Calu3 (cell line): ENCODE measurements at regions not wholly inside any gene's neighbourhood (a gene's known extent, or its start where the extent isn't known, plus 50 kb on each side); places are given as distances from the start of the nearest gene placed in this dataset.

Experiments
- BruUV-seq: library from RNA; stranded (reverse); fragments of 400-500 nt; replicated peaks from 2 replicates; lab custom pipeline; 2021; lab: Mats Ljungman, UMichigan
- CTCF ChIA-PET: fragments of 300-600 bp; sonication (Branson Sonifier 250); formaldehyde crosslinking; loops from one replicate; lab custom pipeline; 2022; ENCODE audit warnings: antibody characterized with exemption; lab: Charles Lee
- DNase-seq: peaks from one replicate; pipeline ENCODE4 v3.0.0; 2022
- H3K27ac Mint-ChIP-seq: one replicate; pipeline ENCODE4 v1.8.0; 2022; ENCODE audit warnings: mixed read lengths; ENCODE audit not compliant: unreplicated experiment
- H3K27me3 Mint-ChIP-seq: one replicate; pipeline ENCODE4 v1.8.0; 2022; ENCODE audit warnings: mixed read lengths; ENCODE audit not compliant: unreplicated experiment
- H3K36me3 Mint-ChIP-seq: one replicate; pipeline ENCODE4 v1.8.0; 2022; ENCODE audit warnings: mild to moderate bottlenecking, moderate library complexity, mixed read lengths; ENCODE audit not compliant: insufficient read depth, unreplicated experiment
- H3K4me1 Mint-ChIP-seq: one replicate; pipeline ENCODE4 v1.8.0; 2022; ENCODE audit warnings: mild to moderate bottlenecking, low read depth, mixed read lengths; ENCODE audit not compliant: unreplicated experiment
- H3K4me3 Mint-ChIP-seq: one replicate; pipeline ENCODE4 v1.8.0; 2022; ENCODE audit warnings: mild to moderate bottlenecking, low read depth, moderate library complexity, mixed read lengths; ENCODE audit not compliant: unreplicated experiment
- H3K9me3 Mint-ChIP-seq: one replicate; pipeline ENCODE4 v1.8.0; 2022; ENCODE audit warnings: low read depth, mixed read lengths; ENCODE audit not compliant: unreplicated experiment
- intact Hi-C: fragments of 100-400 bp; cut with micrococcal nuclease; formaldehyde crosslinking; loops from one replicate; pipeline ENCODE4 v1.10.0; 2022; ENCODE audit not compliant: unreplicated experiment
- TF ChIP-seq, protein P1 (sequence below): fragments of 200-600 bp; IDR thresholded peaks from one replicate; pipeline ENCODE4 v1.8.0; 2022; ENCODE audit warnings: antibody characterized with exemption; ENCODE audit not compliant: unreplicated experiment

DNA sequence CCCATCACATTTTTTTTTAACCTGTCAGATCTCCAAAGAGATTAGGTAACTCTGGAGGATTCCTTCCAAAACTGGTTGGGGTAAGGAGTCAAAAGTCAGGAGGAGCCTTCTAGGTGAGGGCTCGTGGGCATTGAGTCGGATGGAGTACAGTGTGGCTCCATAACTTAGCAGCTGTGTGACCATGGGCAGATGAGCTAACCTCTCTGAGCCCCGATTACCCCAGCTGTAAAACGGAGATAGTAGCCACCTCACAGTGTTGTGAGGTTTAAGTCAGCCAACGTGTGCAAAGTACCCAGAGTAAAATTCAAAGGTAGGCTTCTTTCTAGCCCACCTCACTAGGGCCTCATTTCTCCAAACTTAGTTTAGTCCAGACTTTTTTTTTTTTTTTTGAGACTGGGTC, 151.5 kb downstream of the CD24 start:
- Mint-ChIP-seq H3K36me3 (no peaks in the 10 kb centered on the region), H3K4me1 (peaks cover 31% of the 10 kb centered on the region), H3K27ac (no peak overlapping the region), H3K9me3 (peaks cover 2% of the 10 kb centered on the region), H3K27me3 (no peaks in the 10 kb centered on the region), H3K4me3 (no peak overlapping the region)
- TF ChIP-seq, protein P1, sequence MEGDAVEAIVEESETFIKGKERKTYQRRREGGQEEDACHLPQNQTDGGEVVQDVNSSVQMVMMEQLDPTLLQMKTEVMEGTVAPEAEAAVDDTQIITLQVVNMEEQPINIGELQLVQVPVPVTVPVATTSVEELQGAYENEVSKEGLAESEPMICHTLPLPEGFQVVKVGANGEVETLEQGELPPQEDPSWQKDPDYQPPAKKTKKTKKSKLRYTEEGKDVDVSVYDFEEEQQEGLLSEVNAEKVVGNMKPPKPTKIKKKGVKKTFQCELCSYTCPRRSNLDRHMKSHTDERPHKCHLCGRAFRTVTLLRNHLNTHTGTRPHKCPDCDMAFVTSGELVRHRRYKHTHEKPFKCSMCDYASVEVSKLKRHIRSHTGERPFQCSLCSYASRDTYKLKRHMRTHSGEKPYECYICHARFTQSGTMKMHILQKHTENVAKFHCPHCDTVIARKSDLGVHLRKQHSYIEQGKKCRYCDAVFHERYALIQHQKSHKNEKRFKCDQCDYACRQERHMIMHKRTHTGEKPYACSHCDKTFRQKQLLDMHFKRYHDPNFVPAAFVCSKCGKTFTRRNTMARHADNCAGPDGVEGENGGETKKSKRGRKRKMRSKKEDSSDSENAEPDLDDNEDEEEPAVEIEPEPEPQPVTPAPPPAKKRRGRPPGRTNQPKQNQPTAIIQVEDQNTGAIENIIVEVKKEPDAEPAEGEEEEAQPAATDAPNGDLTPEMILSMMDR: no peak
- intact Hi-C loops: no loop called here
- CTCF ChIA-PET: interaction anchor here (0.7 kb wide), 1 partner anchor 962 kb away, joined by 4 read pairs; no protein-coding TSS in a partner anchor
- DNase-seq: no peak
- no TSS peak for BruUV-seq

DNA sequence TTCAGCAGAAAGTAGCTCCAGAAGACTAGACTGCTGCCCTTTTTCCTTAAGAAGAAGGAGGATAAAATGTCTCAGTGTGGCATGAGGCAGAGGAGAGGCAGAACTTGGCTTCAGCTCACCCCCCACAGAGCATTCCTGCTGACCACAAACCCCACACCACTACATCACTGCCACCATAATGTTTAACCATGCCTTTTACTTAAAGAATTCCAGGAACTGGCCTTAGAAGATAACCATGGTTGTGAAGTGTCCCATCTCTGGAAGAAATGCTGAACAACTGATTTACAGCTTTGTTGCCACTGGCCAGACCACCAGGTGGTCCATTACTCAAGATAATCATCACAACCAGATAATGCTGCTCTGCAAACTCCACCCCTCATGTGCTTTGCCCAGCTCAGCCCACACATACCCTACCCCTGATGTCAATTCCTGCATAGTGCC, 154.1 kb downstream of the CD24 start:
- no peaks in the 10 kb centered on the region for H3K9me3 Mint-ChIP-seq
- BruUV-seq: no TSS peak
- H3K4me3 Mint-ChIP-seq: no peak overlapping the region
- no peaks in the 10 kb centered on the region for H3K27me3 Mint-ChIP-seq
- TF ChIP-seq, protein P1: no peak
- peaks cover 31% of the 10 kb centered on the region for H3K4me1 Mint-ChIP-seq
- H3K36me3 Mint-ChIP-seq: no peaks in the 10 kb centered on the region
- H3K27ac Mint-ChIP-seq: peak overlapping the region; percentile 37
- CTCF ChIA-PET: interaction anchor here (0.5 kb wide), 1 partner anchor 160 kb away, joined by 3 read pairs; no protein-coding TSS in a partner anchor
- intact Hi-C loops: no loop called here
- DNase-seq: peak; percentile 74

DNA sequence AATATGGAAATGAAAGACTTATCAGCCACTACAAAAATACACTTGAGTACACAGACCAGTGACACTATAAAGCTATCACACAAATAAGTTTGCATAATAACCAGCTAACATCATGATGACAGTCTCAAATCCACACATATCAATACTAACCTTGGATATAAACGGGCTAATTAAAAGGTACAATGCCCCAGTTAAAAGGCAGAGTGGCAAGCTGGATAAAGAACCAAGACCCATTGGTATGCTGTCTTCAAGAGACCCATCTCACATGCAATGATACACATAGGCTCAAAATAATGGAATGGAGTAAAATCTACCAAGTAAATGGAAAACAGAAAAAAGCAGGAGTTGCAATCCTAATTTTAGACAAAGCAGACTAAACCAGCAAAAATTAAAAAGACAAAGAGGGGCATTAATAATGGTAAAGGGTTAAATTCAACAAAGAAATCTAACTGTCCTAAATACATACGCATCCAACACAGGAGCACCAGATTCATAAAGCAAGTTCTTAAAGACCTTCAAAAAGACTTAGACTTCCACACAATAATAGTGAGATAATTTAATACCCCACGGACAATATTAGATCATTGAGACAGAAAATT, 163.3 kb downstream of the CD24 start:
- Mint-ChIP-seq H3K4me3 (no peak overlapping the region), H3K9me3 (peaks cover 28% of the 10 kb centered on the region), H3K36me3 (no peaks in the 10 kb centered on the region), H3K4me1 (no peaks in the 10 kb centered on the region), H3K27ac (no peak overlapping the region), H3K27me3 (no peaks in the 10 kb centered on the region)
- no TSS peak for BruUV-seq
- intact Hi-C loops: no loop called here
- TF ChIP-seq, protein P1: no peak
- no peak for DNase-seq
- CTCF ChIA-PET: no interaction called here

- no peaks in the 10 kb centered on the region for H3K36me3 Mint-ChIP-seq
- CTCF ChIA-PET: no interaction called here
- H3K27ac Mint-ChIP-seq: no peak overlapping the region
These were observed 165.8 kb downstream of the CD24 start for GRCh38 chr6:106808758-106809157.

More at GRCh38 chr6:106808758-106809157, 165.8 kb downstream of the CD24 start:
- no TSS peak for BruUV-seq
- TF ChIP-seq, protein P1: no peak
- peaks cover 16% of the 10 kb centered on the region for H3K4me1 Mint-ChIP-seq
- peaks cover 28% of the 10 kb centered on the region for H3K9me3 Mint-ChIP-seq
- intact Hi-C loops: no loop called here
- no peaks in the 10 kb centered on the region for H3K27me3 Mint-ChIP-seq
- no peak overlapping the region for H3K4me3 Mint-ChIP-seq
- DNase-seq: no peak
